ENCODE measurements at regions not wholly inside any gene's neighbourhood (a gene's known extent, or its start where the extent isn't known, plus 50 kb on each side); places are given as distances from the start of the nearest gene placed in this dataset.

GRCh38 chr18:66729442-66730239, 125.8 kb upstream of the CDH19 start:
- Histone ChIP-seq H3K4me1 (no peaks in the 10 kb centered on the region), H3K36me3 (no peaks in the 10 kb centered on the region), H3K27ac (no peak overlapping the region), H3K27me3 (no peaks in the 10 kb centered on the region), H3K9me3 (no peaks in the 10 kb centered on the region), H3K4me3 (no peak overlapping the region)
- ATAC-seq (no peak), DNase-seq (no peak)
- TF ChIP-seq, protein P1, sequence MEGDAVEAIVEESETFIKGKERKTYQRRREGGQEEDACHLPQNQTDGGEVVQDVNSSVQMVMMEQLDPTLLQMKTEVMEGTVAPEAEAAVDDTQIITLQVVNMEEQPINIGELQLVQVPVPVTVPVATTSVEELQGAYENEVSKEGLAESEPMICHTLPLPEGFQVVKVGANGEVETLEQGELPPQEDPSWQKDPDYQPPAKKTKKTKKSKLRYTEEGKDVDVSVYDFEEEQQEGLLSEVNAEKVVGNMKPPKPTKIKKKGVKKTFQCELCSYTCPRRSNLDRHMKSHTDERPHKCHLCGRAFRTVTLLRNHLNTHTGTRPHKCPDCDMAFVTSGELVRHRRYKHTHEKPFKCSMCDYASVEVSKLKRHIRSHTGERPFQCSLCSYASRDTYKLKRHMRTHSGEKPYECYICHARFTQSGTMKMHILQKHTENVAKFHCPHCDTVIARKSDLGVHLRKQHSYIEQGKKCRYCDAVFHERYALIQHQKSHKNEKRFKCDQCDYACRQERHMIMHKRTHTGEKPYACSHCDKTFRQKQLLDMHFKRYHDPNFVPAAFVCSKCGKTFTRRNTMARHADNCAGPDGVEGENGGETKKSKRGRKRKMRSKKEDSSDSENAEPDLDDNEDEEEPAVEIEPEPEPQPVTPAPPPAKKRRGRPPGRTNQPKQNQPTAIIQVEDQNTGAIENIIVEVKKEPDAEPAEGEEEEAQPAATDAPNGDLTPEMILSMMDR (IDR thresholded peaks at IDR 0.05): no peak
- intact Hi-C loops (cut with DNase I): no loop called here

DNA sequence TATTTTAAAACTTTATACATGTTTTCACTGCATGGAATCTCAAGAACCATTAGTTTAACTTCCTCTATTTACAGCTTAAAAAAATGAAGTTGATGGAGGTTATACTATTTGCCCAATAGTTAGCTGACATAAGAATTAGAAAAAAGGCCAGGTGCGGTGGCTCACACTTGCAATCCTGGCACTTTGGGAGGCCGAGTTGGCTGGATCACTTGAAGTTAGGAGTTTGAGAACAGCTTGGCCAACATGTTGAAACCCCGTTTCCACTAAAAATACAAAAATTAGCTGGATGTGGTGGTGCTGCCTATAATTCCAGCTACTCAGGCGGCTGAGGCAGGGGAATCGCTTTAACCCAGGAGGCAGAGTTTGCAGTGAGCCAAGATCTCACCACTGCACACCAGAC, 125.1 kb upstream of the CDH19 start:
- no peak overlapping the region for H3K4me3 ChIP-seq
- no peaks in the 10 kb centered on the region for H3K27me3 ChIP-seq
- ATAC-seq (no peak), DNase-seq (no peak)
- TF ChIP-seq, protein P1 (IDR thresholded peaks at IDR 0.05): no peak
- H3K36me3 ChIP-seq: no peaks in the 10 kb centered on the region
- no peaks in the 10 kb centered on the region for H3K9me3 ChIP-seq
- intact Hi-C loops (cut with DNase I): no loop called here
- no peak overlapping the region for H3K27ac ChIP-seq
- no peaks in the 10 kb centered on the region for H3K4me1 ChIP-seq

DNA sequence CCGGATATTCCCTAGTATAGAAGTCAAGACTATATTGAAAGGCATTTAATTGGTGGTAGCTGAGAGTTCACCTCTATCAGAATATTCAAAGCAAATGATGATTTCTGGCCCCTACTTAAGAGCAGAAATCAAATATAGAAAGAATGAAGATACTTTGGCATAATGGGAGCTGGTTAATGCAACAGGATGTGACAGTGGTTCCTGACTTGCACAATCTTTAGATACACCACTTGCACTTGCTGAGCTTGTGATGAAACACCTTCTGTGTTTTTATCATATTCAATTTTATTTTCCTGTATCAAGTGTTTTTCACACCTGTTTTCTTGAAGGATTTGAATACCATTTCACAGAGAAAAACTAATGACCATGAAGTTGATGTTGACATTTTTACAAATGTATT, 124.1 kb upstream of the CDH19 start:
- no peaks in the 10 kb centered on the region for H3K4me1 ChIP-seq
- intact Hi-C loops (cut with DNase I): no loop called here

GRCh38 chr18:66724664-66725356, 120.9 kb upstream of the CDH19 start:
- ATAC-seq (peak; percentile 92), DNase-seq (no peak)
- H3K4me3 ChIP-seq: no peak overlapping the region
- TF ChIP-seq, protein P1 (IDR thresholded peaks at IDR 0.05): no peak
- intact Hi-C loops (cut with DNase I): no loop called here
- no peaks in the 10 kb centered on the region for H3K4me1 ChIP-seq
- no peaks in the 10 kb centered on the region for H3K9me3 ChIP-seq
- no peak overlapping the region for H3K27ac ChIP-seq
- no peaks in the 10 kb centered on the region for H3K27me3 ChIP-seq
- no peaks in the 10 kb centered on the region for H3K36me3 ChIP-seq

More for the DNA sequence above, 124.1 kb upstream of the CDH19 start:
- TF ChIP-seq, protein P1 (IDR thresholded peaks at IDR 0.05): no peak
- H3K27ac ChIP-seq: no peak overlapping the region
- H3K27me3 ChIP-seq: no peaks in the 10 kb centered on the region
- H3K36me3 ChIP-seq: no peaks in the 10 kb centered on the region
- DNase-seq: no peak
- no peak overlapping the region for H3K4me3 ChIP-seq
- no peaks in the 10 kb centered on the region for H3K9me3 ChIP-seq
- ATAC-seq: no peak

- H3K4me3 ChIP-seq: no peak overlapping the region
Observed at GRCh38 chr18:66722671-66723070, 118.8 kb upstream of the CDH19 start.

More at GRCh38 chr18:66722671-66723070, 118.8 kb upstream of the CDH19 start:
- TF ChIP-seq, protein P1 (IDR thresholded peaks at IDR 0.05): no peak
- ATAC-seq (no peak), DNase-seq (no peak)
- H3K27me3 ChIP-seq: no peaks in the 10 kb centered on the region
- no peaks in the 10 kb centered on the region for H3K4me1 ChIP-seq
- intact Hi-C loops (cut with DNase I): no loop called here
- no peaks in the 10 kb centered on the region for H3K36me3 ChIP-seq
- no peaks in the 10 kb centered on the region for H3K9me3 ChIP-seq
- no peak overlapping the region for H3K27ac ChIP-seq

Data from upper lobe of right lung (tissue), 1 donor.